GM12865 (cell line): ENCODE measurements at regions not wholly inside any gene's neighbourhood (a gene's known extent, or its start where the extent isn't known, plus 50 kb on each side); places are given as distances from the start of the nearest gene placed in this dataset.
A peak's percentile ranks its signal among the peaks of the same experiment; 100 is the strongest.

Experiments used
- DNase-seq: peaks from one replicate; pipeline ENCODE4 v3.0.0; 2010; ENCODE audit warnings: low read depth
- H3K4me3 ChIP-seq: 2 replicates; pipeline ENCODE4 v1.5.1; 2011; ENCODE audit warnings: mild to moderate bottlenecking, low read depth, low read length, control low read depth
- TF ChIP-seq, protein P1 (sequence below): IDR thresholded peaks from 2 replicates; pipeline ENCODE4 v1.5.1; 2011; ENCODE audit warnings: low read length, control low read depth, low read depth, inconsistent platforms; ENCODE audit not compliant: insufficient read depth; ENCODE audit errors: missing control alignments

DNA sequence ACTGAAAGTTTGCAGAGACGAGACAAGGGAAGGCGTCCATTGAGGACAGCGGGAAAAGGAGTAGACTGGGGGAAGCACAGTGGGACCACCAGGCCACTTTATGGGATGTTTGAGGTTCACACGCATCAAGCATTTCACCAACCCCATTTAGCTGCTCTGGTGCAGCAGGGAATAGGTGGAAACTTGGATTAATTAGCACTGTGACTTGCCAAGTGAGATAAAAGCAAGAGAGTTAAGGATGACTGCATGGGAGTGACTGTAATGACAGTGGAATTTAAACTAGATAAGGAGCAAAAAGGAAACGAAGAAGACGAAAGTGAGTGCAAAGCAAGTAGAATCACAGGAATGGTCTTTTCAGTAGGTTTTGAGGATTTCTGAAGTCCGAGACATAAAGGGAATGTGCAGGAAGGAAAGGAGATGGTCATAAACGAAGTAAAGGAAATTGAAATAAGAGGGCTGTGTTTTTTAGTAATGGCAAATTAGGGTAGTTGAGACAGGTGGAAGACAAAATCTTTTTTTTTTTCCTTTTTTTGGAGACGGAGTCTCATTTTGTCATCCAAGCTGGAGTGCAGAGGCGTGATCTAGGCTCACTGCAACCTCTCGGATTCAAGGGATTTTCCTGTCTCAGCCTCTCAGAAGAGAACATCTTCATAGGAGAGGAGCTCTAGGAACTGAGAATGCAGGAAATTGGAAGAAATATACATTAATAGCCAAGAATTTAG lies 119.0 kb upstream of the MAP9 start:
- no peak overlapping the region for H3K4me3 ChIP-seq
- TF ChIP-seq, protein P1, sequence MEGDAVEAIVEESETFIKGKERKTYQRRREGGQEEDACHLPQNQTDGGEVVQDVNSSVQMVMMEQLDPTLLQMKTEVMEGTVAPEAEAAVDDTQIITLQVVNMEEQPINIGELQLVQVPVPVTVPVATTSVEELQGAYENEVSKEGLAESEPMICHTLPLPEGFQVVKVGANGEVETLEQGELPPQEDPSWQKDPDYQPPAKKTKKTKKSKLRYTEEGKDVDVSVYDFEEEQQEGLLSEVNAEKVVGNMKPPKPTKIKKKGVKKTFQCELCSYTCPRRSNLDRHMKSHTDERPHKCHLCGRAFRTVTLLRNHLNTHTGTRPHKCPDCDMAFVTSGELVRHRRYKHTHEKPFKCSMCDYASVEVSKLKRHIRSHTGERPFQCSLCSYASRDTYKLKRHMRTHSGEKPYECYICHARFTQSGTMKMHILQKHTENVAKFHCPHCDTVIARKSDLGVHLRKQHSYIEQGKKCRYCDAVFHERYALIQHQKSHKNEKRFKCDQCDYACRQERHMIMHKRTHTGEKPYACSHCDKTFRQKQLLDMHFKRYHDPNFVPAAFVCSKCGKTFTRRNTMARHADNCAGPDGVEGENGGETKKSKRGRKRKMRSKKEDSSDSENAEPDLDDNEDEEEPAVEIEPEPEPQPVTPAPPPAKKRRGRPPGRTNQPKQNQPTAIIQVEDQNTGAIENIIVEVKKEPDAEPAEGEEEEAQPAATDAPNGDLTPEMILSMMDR, result no peak
- DNase-seq, result no peak

DNA sequence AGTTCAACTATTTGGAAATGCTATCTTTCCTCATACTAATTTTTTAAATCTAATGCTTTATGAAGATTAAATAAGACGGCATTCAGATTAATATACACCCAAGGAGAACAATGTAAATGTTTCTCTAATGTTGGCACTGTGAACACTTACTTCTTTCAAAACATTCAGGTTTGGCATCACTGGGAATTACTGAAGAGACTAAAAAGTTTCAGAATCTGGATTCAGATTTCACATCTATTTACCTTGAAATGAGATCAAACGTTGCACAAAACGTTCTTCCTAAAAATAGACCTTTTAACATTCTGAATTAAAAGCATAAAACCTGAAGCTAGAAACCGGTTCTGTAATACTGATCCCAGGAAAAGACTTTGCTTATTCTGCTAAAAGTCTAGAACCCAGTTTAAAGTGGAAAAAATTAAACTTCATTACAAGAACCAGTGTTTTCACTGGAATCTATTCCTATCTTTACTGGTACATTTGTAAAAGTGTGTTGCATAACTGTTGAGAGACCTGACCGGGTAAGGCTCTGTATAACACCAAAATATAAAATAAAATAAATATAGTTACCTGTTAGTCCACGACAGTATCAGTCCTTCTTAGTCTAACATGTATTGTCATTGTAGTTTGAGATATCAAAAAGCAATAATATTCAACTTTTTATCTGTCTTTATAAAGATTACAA lies 117.4 kb upstream of the MAP9 start:
- DNase-seq, result no peak
- TF ChIP-seq, protein P1, result no peak

DNA sequence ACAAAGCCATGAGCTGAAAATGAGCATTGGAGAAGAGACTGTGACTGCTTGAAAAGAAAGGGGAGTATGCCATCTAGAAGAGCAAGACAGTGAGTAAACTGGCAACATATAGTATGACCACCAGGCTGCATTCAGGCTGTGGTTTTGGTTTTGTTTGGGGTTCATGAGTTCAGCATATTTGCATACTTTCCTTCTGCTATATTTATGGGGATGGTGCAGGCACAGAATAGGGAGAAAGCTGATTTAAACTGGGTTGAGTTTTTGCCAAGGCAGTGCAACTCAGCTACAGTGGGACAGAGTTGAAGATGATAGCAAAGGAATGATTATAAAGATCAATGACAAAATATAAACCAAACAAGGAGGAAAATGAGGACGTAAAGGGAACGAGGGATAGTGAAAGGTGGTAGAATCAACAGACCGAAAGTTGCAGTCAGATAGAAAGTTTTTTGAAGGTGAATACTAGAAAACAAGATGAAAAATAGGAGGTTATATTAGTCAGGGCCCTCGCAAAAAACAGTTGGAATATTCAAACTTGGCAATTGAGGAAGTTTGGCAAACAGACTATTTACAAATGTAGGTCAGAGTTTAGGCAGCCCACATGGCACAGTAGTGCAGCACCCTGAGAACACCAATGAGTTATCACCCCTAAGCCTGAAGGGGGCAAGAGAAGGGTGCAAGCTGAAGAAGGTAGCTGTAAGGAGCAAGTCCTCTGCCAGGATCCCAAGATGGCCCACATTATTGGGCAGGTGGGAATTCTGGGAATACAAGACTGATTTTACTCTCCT lies 114.8 kb upstream of the MAP9 start:
- H3K4me3 ChIP-seq, result peak overlapping the region; percentile 4
- DNase-seq, result peak; percentile 72
- TF ChIP-seq, protein P1, result no peak

More for the DNA sequence above, 117.4 kb upstream of the MAP9 start:
- H3K4me3 ChIP-seq, result no peak overlapping the region

GRCh38 chr4:155489271-155489670 lies 112.5 kb upstream of the MAP9 start:
- no peak overlapping the region for H3K4me3 ChIP-seq
- DNase-seq, result no peak
- TF ChIP-seq, protein P1, result no peak

DNA sequence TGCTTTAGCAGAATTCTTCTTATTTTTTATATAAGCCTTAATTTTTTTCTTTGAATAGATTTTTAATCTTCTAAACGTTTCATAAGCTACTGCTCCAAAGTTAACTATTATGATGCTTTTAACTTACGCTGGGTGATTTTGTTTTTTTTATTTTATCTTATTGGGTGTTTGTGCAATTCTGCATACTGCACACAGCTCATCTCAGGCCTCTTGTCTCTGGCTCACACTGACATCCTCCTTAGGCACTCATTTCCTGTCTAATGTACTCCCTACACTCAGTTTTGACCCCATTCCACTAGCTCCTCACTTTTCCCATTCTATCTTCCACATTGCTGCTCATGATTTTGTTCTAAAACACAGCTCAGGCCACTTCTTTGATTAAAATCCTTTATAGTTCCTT lies 111.9 kb upstream of the MAP9 start:
- TF ChIP-seq, protein P1, result no peak
- DNase-seq, result no peak
- H3K4me3 ChIP-seq, result no peak overlapping the region

DNA sequence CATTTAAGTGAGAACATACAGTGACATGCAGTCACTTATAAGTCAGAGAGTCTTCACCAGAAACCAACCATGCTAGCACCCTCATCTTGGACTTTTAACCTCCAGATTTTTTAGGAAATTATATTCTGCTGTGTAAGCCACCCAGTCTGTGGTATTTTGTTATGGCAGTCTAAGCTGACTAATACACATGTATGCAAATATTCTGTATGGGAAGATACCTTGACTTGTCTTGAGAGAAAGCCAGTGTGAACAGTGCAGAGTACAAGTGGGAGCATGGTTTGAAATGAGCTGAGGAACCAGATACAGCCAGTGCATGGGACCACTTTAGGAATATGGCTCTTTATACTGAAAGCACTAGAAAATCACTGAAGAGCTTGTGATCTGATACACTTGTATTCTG lies 110.4 kb upstream of the MAP9 start:
- H3K4me3 ChIP-seq, result no peak overlapping the region
- TF ChIP-seq, protein P1, result no peak
- no peak for DNase-seq
